Fibroblast of gingiva (primary cell): ENCODE measurements at regions not wholly inside any gene's neighbourhood (a gene's known extent, or its start where the extent isn't known, plus 50 kb on each side); places are given as distances from the start of the nearest gene placed in this dataset.

ENCODE experiments used
- DNase-seq: peaks from one replicate; pipeline ENCODE4 v3.0.0-alpha.2; 2011; ENCODE audit warnings: low read depth

- no peak for DNase-seq
Observed at GRCh38 chr20:40540166-40540565, 148.9 kb downstream of the MAFB start.

- DNase-seq: no peak
Observed at GRCh38 chr20:40538131-40538530, 150.9 kb downstream of the MAFB start.

GRCh38 chr20:40536808-40537207, 152.2 kb downstream of the MAFB start:
- no peak for DNase-seq

GRCh38 chr20:40535816-40536215, 153.2 kb downstream of the MAFB start:
- no peak for DNase-seq

GRCh38 chr20:40532103-40532502, 156.9 kb downstream of the MAFB start:
- DNase-seq: no peak

- DNase-seq: no peak
Observed at GRCh38 chr20:40525351-40525750, 163.7 kb downstream of the MAFB start.

GRCh38 chr20:40524071-40524470, 165.0 kb downstream of the MAFB start:
- DNase-seq: no peak

- no peak for DNase-seq
Observed at GRCh38 chr20:40522405-40522804, 166.6 kb downstream of the MAFB start.

- no peak for DNase-seq
Observed at GRCh38 chr20:40521962-40522361, 167.1 kb downstream of the MAFB start.

- DNase-seq: no peak
Observed at GRCh38 chr20:40519918-40520317, 169.1 kb downstream of the MAFB start.

- DNase-seq: no peak
Observed at GRCh38 chr20:40512994-40513393, 176.0 kb downstream of the MAFB start.

GRCh38 chr20:40512591-40512990, 176.4 kb downstream of the MAFB start:
- DNase-seq: no peak

- peak; percentile 95 for DNase-seq
Observed at GRCh38 chr20:40511478-40511877, 177.6 kb downstream of the MAFB start.

- no peak for DNase-seq
Observed at GRCh38 chr20:40510622-40511021, 178.4 kb downstream of the MAFB start.

GRCh38 chr20:40508821-40509220, 180.2 kb downstream of the MAFB start:
- DNase-seq: no peak

GRCh38 chr20:40506537-40506939, 182.5 kb downstream of the MAFB start:
- peak; percentile 100 for DNase-seq

- no peak for DNase-seq
Observed at GRCh38 chr20:40503119-40503518, 185.9 kb downstream of the MAFB start.

- DNase-seq: no peak
Observed at GRCh38 chr20:40502576-40502975, 186.5 kb downstream of the MAFB start.

GRCh38 chr20:40499391-40499790, 189.6 kb downstream of the MAFB start:
- no peak for DNase-seq

GRCh38 chr20:40497899-40498691, 190.9 kb downstream of the MAFB start:
- peak; percentile 77 for DNase-seq

- DNase-seq: no peak
Observed at GRCh38 chr20:40495956-40496355, 193.1 kb downstream of the MAFB start.

- DNase-seq: no peak
Observed at GRCh38 chr20:40494248-40494647, 194.8 kb downstream of the MAFB start.

- no peak for DNase-seq
Observed at GRCh38 chr20:40493549-40493948, 195.5 kb downstream of the MAFB start.

GRCh38 chr20:40493071-40493470, 196.0 kb downstream of the MAFB start:
- peak; percentile 85 for DNase-seq
